HTR-8/SVneo (cell line): ENCODE measurements at regions not wholly inside any gene's neighbourhood (a gene's known extent, or its start where the extent isn't known, plus 50 kb on each side); places are given as distances from the start of the nearest gene placed in this dataset.

ENCODE experiments used
- DNase-seq: peaks from one replicate; pipeline ENCODE4 v3.0.0; 2011; ENCODE audit warnings: low spot score, mixed read lengths; ENCODE audit not compliant: insufficient read length
- FAIRE-seq: peaks from 2 replicates; lab custom pipeline; 2011; peaks lifted over from hg19 to GRCh38; lab: Jason Lieb, UNC

DNA sequence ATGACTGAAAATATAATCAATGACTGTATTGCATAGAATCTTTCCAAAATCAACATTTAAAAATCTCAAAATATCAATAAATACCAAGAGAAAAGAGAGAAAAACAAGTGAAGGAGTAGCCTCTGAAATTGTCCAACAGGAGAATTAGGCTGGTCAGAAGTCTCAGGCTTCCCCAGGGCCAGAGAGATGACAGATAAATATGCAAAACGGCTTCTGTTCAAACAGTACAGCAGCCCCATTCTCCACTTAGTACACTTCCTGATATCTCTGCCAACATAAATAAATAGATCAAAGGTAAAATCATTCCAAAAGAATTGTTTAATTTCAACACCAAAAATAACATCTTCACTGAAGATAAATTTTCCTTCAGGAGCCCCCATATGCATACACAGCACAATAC, 204.7 kb upstream of the GABRA2 start:
- FAIRE-seq, result no peak
- DNase-seq, result no peak

DNA sequence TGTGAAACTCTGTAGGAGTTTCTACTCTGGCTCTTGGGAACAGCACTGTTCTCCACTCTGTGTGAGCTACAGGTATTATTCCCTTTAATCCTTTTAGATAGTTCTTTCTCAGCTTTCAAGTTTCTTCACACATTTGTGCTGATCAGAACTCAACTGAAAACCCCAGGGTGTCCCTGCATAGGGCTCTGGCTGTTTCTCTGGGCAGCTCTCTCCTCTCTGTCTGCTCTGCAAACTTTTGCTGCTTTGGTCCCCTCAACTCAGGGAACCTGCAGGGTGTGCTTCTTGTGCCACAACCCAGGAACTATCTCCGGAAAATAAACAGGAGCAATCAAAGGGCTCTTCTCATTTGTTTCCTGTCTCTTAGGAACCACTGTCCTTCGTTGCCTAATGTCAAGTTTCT, 196.6 kb upstream of the GABRA2 start:
- no peak for FAIRE-seq
- DNase-seq, result no peak

DNA sequence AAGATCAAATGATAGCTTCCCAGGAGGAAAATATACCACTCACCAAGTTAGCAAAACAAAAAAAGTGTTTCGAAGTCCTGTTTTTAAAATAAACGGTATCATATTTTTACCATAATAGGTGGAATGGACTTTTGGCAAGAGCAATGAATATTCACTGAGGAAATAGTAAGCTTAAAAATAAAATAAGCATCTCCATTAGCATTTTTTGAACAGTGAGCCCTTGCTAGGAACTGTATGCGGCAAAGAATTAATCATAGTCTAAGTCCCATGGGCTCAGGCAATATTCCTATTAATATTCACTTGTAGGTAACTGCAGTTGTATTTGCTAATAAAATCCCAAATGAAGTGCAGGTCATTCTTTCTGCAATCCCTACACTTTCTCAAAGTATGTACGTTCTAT, 191.7 kb upstream of the GABRA2 start:
- DNase-seq (no peak), FAIRE-seq (no peak)

DNA sequence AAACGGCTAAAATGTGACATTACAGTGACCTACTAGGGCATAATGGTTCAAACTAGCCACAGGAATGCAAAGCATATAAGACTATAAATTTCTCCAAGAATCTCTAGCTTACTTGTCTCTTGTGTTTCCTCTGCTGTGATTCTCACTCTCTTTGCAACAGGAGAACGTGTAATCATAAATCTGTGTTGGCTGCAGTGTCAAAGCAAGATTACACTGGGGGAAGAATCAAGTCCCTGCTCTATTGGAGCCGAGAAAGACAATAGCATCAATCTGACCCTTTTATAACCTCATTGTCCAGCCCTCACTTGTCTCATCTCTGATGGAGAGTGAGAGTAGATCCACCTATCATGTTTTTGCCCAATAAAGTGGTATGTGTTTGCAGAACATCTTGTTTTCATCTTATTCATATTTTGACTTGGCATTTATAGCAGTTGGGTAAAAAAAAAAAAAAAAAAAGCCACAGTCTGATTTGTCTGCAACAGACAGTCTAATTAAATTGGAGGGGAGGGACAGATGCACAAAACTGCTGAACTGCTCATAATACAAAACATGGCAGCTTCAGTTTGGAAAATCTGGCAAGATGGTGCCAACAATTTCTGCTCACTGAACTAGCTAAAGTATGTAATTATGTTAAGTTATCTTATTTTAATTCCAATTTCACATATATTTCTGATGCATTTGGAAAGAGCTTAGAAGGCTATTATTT, 165.0 kb upstream of the GABRA2 start:
- DNase-seq (no peak), FAIRE-seq (no peak)

DNA sequence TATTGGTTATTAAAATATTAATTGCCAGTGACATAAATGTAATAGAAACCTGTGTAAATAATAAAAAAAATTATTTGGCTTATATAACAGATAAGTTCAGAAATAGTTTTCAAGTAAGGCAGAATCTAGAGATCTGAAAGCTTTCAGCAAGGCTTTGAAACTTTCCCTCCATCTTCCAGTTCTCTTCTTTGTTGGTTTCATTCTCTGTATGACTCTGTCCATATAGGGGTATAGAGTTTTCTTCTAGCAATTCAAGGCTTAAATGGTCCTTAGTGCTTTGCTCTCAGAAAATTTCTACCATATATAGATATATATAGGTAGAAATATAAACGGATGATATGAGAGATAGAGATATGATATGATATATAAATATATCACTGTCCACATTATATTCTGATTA, 160.5 kb upstream of the GABRA2 start:
- FAIRE-seq (no peak), DNase-seq (no peak)

DNA sequence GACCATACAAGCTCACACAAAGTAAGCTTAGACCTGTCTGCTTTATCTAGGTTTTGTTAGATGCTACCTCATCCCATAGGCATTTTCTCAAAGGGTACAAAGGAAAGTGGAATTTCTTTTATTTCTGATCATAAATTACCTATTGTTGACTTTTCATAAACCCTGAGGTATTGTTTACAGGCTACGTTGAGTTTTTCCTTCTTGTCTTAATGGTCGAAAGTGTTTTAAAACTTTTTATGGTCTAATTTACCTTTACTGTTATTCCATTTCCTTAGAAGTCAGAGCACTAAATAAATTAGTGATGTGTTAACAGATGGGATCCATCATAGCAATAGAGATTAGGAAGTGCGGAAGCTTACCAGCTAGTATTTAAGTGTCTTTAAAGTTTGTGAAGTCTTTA, 159.2 kb upstream of the GABRA2 start:
- no peak for FAIRE-seq
- no peak for DNase-seq

DNA sequence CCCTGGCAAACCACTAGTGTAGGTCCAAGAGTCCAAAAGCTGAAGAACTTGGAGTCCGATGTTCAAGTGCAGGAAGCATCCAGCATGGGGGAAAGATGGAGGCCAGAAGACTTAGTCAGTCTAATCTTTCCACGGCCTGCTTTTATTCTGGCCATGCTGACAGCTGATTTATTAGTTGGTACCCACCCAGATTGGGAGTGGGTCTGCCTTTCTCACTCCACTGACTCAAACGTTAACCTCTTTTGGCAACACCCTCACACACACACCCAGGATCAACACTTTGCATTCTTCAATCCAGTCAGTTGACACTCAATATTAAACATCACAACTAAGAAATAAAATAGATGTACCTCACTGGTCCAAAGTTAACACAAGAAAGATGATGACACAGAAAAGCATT, 134.8 kb upstream of the GABRA2 start:
- no peak for DNase-seq
- FAIRE-seq, result no peak

DNA sequence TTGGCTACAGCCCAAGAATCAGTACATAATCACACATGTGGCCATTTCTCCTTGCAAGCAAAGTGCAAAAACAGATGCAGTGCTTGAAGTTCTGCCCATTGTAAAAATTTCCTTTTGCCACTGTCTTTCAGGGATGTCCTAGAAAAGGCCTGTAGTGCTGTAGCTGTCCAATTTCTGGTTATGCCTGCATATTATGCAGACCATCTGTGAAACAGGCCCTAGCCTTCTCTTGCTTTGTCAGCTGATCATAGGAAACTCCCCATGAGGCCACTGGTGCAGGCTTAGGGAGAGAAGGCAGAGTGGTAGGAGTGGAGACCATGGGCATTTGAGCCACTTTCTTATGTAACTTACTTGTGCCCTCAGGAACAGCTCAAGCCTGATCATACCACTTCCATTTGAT, 130.4 kb upstream of the GABRA2 start:
- DNase-seq, result no peak
- no peak for FAIRE-seq

DNA sequence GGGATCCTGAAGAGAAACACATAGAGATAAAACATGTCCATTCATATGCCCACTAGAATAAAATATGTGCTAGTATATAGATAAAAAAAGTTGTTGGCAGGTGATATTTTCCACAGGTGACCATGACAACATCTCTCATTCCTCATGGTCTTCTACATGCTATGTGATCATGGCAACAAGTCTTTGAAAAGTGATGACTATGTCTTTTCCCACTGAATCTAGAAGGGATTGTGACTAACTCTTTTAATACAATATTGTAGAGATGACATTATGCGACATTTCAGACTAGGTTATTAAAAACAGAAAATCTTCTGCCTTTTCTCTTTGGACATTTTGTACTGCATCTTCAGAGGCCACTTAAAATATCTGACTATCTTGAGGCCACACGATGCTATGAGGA, 126.0 kb upstream of the GABRA2 start:
- FAIRE-seq (no peak), DNase-seq (no peak)

DNA sequence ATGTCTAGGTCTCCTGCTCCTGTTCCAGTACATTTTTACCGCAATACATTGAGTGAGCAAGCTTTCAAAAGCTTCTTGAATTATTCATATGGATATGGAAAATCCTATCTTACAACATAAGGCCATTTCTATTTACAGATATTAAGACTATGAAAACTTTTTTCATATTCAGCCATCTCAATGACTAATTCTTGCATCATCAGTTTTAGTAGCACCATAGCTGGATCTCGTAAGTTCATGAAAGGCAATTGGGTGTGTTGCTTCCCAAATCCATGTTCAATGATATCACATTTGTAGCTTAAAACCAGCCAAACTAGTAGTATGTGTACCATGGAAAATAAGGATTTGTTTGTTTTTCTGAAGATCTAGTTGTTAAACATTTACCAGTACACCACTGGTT, 118.3 kb upstream of the GABRA2 start:
- FAIRE-seq (no peak), DNase-seq (no peak)

DNA sequence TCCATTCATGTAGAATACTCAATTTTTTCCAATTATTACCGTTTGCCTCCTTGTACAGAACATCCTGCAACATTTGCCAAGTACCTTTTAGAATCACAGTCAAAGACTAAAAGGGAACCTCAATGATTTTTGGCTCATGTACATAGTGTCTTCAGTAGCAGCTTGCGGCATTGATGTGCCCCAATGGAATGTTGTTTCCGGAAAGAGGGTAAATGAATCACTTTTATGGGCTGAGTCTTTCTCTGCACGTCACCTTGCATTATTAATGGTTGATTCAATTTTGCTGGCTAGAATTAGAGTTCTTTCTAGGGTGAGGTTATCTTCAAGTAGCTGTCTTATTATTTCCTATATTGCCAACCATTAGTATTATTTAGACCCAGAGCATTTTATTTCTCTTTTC, 116.9 kb upstream of the GABRA2 start:
- DNase-seq (peak; percentile 11), FAIRE-seq (no peak)

DNA sequence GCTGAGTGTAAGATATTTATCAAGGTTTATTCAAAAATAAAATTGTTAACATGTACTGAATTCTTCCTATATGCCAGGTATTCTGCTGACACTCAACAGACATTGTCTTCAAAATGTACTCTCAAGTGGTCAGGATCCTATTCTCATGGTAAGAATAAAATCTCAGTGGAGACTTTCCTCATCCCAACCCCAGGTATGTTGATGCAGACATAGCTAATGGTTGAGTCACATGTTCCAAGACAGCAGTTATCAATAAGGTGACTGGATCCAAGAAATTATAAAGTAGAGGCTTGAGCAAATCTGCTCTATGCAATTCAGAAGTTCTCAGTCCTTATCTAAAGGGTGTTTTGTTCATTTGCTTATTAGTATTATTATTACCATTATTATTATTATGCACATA, 115.2 kb upstream of the GABRA2 start:
- DNase-seq (no peak), FAIRE-seq (no peak)

DNA sequence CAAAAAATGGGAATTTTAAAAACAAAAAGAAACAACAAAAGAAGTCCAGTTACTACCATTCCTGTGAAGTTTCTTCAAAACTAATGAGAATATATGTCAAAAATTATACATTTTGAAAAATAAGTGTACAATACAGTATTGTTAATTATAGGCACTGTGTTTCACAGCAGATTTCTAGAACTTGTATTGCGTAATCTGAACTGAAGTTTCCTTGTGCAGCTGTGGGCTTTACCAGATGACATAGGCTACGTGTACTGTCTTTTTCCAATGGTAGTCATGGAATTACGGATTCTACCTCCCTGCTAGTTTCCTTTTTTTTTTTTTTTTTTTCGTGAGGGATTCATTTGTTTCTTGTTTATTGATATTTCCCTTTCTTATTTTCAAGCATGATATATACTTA, 113.8 kb upstream of the GABRA2 start:
- DNase-seq (no peak), FAIRE-seq (no peak)

DNA sequence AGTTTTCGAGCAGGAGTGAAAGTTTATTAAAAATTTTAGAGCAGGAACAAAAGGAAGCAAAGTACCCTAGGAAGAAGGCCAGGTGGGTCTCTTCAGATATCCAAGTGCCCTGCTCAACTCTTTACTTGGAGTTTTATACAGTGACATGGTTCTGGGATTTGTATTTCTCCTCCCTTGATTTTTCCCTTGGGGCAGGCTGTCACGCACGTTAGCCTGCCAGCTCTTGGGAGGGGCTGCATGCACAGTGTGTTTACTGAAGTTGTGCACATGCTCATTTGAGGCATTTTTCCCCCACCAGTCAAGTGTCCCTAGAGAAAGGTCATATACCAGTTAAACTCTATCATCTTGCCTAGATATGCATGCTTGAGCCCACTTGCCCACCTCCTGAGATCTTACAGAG, 102.5 kb upstream of the GABRA2 start:
- FAIRE-seq, result no peak
- no peak for DNase-seq

DNA sequence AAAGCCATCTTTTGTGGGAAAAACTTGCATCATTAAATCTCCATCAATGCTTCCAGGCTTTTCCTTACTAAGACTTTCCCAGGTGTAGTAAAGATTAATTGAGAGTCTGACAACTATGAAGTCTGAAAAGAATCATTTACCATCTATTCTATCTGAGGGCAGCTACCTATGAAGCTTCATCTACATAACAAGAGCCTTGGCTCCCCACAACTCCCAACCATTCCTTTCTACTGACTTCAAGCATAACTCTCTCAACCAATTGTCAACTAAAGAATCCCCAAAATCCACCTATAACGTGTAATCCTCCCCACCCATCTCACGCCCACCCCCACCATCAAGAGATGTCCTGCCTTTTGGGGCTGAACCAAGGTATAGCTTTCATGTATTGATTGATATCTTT, 101.5 kb upstream of the GABRA2 start:
- no peak for FAIRE-seq

DNA sequence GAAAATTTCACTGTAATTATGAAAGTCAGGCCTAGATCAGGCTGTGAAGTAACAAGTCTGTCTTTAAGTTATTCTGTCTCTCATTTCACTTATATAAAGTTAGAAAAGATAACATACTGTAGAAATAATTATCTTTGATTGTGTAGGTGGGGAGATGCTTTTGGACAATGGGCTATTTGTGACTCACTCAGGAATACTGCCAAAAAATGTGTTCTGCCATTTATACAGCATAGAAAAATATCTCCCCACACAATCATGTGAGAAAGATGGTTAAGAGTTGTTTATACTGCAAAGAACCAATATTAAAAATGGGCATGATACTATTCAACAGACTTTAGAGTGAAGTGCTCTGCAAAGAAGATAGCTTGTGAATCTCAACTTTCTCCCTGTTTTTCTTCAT, 95.0 kb upstream of the GABRA2 start:
- DNase-seq, result no peak
- no peak for FAIRE-seq

More for the DNA sequence above, 101.5 kb upstream of the GABRA2 start:
- no peak for DNase-seq

DNA sequence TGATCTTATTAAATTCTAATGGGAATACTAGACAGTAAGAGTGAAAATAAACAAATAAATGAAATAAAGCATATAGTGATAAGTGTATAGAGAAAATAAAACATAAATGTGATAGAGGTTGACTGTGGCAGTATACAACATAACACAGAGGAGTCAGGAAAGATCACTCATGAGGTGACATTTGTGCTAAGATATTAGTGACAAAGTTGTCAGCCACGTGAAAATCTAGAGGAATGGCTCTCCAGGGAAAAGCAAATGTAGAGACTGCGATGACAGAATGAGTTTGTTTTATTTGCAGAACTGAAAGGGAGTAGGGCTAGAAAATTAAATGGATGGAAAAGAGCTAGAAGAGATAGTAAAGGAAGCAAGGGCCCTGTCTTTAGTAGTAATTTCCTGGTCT, 72.8 kb upstream of the GABRA2 start:
- FAIRE-seq (no peak), DNase-seq (no peak)

DNA sequence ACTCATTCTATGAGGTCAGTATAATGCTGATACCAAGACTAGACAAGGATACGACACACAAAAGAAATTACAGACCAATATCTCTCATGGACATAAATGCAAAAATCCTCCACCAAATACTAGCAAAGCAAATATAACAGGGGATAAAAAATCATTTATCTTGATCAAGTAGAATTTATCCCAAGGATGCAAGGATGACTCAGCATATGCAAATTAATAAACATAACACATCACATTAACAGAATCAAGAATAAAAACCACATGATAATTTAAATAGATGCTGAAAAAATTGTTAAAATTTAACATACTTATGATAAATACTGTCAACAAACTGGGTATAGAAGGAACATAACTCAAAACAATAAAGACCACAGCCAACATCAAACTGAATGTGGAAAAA, 69.4 kb upstream of the GABRA2 start:
- DNase-seq, result no peak
- FAIRE-seq, result no peak

DNA sequence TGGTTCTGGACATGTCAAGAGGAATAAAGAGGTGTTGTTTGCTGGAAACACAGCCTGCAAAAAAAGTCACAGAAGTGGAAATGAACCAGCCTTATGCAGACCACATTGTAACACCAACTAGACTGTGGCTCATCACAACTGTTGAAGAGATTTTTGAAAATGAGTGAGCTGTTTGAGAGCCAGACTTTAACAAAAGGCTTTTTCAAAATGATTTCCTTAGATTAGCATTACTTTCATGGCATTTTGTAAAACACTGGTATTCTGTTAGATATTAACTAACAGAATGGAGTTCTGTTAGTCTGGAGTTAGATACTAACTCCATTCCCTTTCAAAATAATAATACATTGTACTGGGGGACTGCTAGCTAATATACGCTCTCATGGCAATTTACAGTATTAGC, 60.6 kb upstream of the GABRA2 start:
- FAIRE-seq (no peak), DNase-seq (no peak)

DNA sequence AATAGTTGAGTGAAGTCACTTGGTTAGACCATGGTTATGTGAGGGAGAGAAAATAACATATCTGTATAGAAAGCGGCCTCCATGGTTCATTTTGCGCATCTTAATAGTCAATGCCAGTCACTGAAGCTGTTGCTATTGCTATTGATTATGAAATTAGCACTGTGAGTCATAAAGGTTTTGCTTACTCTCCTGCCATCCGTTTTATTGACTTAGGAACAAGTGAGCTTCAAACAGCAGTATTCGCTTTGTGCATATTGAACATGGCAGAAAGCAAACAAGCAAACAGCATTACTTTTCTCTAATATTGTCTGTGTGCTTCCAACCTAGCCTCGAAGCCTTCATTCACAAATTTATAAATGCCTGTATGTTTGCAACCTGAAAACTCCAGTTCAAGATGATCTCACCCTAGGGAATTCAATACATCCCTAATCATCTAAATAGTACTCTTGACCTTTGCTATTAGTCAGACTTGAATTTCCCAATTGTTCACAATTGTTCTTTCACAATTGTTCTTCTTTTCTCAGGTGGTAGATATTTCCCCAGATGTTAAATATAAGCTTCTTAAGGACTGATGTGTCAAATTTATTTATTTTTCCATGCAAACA, 55.9 kb upstream of the GABRA2 start:
- FAIRE-seq (no peak), DNase-seq (no peak)

DNA sequence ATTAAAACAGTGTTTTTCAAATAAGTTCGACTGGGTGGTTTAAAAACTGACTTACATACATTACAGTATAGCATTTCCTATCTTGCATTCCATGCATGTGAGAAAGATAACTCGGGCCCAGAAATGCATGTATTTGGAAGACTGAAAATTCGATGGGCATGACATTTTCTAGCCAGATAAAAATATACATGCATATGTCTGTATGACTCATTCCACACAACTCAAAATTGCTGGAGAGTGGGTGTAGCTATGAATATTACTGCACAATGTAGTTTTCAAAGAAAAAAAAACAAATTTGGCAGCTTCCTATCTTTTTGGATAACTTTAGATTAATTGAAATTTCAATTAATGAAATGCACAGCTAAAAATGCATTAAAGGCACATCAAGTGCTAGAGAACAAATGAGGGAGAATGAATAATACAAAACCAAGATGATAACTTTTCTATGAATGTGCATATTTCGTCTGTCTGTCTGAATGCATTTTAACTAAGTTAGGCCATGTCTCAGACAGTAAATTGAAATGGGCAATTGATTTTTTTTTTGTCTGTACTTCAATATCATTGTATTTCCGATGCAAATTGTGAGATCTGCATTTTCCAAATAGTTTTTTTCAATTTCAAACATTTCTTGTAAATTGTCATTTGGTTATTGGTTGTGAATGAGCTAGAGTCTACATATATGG, 54.5 kb upstream of the GABRA2 start:
- DNase-seq (no peak), FAIRE-seq (no peak)

DNA sequence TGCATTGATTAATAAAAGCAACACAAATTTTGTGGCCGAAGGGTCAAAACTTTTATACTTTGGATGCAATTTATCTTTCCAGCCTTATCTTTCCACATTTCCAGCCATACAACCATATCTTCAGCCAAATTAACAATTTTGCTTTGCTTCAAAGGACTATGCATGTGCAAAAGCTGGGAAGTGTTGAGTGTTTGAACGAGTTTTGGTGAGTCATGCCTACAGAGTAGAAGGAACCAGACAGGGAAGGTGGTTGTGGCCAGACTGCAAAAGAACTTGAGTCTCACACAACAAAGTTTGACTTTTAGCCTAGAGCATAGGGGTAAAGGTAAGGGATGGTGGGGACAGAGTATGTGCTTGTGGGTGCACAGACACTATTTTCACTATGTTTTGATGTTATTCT, 53.0 kb upstream of the GABRA2 start:
- DNase-seq, result no peak
- FAIRE-seq, result no peak
